ENCODE measurements at regions not wholly inside any gene's neighbourhood (a gene's known extent, or its start where the extent isn't known, plus 50 kb on each side); places are given as distances from the start of the nearest gene placed in this dataset.

GRCh38 chr4:154086247-154086646 is 297.4 kb upstream of the SFRP2 start:
- no peak for DNase-seq

GRCh38 chr4:154084864-154085263 is 296.0 kb upstream of the SFRP2 start:
- no peak for DNase-seq

GRCh38 chr4:154082760-154083535 is 294.1 kb upstream of the SFRP2 start:
- DNase-seq, result no peak

GRCh38 chr4:154081391-154081790 is 292.5 kb upstream of the SFRP2 start:
- DNase-seq, result no peak

- no peak for DNase-seq
Measured at GRCh38 chr4:154078504-154079350, 289.8 kb upstream of the SFRP2 start.

- no peak for DNase-seq
Measured at GRCh38 chr4:154076921-154077320, 288.0 kb upstream of the SFRP2 start.

- no peak for DNase-seq
Measured at GRCh38 chr4:154073107-154073822, 284.4 kb upstream of the SFRP2 start.

GRCh38 chr4:154067786-154068185 is 278.9 kb upstream of the SFRP2 start:
- no peak for DNase-seq

GRCh38 chr4:154065368-154065767 is 276.5 kb upstream of the SFRP2 start:
- DNase-seq, result no peak

- DNase-seq, result no peak
Measured at GRCh38 chr4:154064244-154064643, 275.4 kb upstream of the SFRP2 start.

GRCh38 chr4:154049457-154050181 is 260.7 kb upstream of the SFRP2 start:
- no peak for DNase-seq

- no peak for DNase-seq
Measured at GRCh38 chr4:154047733-154048132, 258.9 kb upstream of the SFRP2 start.

GRCh38 chr4:154044742-154045485 is 256.0 kb upstream of the SFRP2 start:
- DNase-seq, result no peak

GRCh38 chr4:154044108-154044531 is 255.2 kb upstream of the SFRP2 start:
- no peak for DNase-seq

- DNase-seq, result no peak
Measured at GRCh38 chr4:154041640-154042039, 252.8 kb upstream of the SFRP2 start.

- no peak for DNase-seq
Measured at GRCh38 chr4:154039435-154040343, 250.8 kb upstream of the SFRP2 start.

GRCh38 chr4:154036856-154037255 is 248.0 kb upstream of the SFRP2 start:
- no peak for DNase-seq

- DNase-seq, result no peak
Measured at GRCh38 chr4:154035341-154035740, 246.5 kb upstream of the SFRP2 start.

- DNase-seq, result no peak
Measured at GRCh38 chr4:154033921-154034320, 245.0 kb upstream of the SFRP2 start.

GRCh38 chr4:154032914-154033313 is 244.0 kb upstream of the SFRP2 start:
- no peak for DNase-seq

- no peak for DNase-seq
Measured at GRCh38 chr4:154030746-154031145, 241.9 kb upstream of the SFRP2 start.

Data from CD4-positive, alpha-beta T cell treated with Interleukin-6 for 4 hours (primary cell).